CD4-positive, CD25-positive, alpha-beta regulatory T cell (primary cell): ENCODE measurements at regions not wholly inside any gene's neighbourhood (a gene's known extent, or its start where the extent isn't known, plus 50 kb on each side); places are given as distances from the start of the nearest gene placed in this dataset.
"Not testable (repeated sequence)": the region's sequence is repeated elsewhere in the genome, so short reads cannot be mapped to it uniquely, and the experiment has no call there.

Experiments
- ATAC-seq, 2 donors: fragments of 150-1000 bp; cut with Tn5 transposase; one replicate each; pipeline ENCODE4 v1.10.0; 2021; ENCODE audit warnings: low read depth in 2 of 2, moderate number of reproducible peaks in 2 of 2, moderate library complexity in 1 of 2
- DNase-seq, 3 donors: peaks; one replicate each; pipeline versions ENCODE4 v3.0.0 to v3.0.0-alpha.2; 2012 to 2022; ENCODE audit warnings: mixed read lengths in 1 of 3
- H3K27ac ChIP-seq: one replicate; pipeline ENCODE4 v1.7.0; 2013; ENCODE audit warnings: mild to moderate bottlenecking, low read length; ENCODE audit not compliant: insufficient read depth, poor library complexity, severe bottlenecking
- H3K27me3 ChIP-seq: one replicate; pipeline ENCODE4 v1.7.0; 2013; ENCODE audit warnings: low read length; ENCODE audit not compliant: control insufficient read depth, insufficient read depth
- H3K36me3 ChIP-seq: one replicate; pipeline ENCODE4 v1.7.0; 2013; ENCODE audit warnings: mild to moderate bottlenecking, low read length, moderate library complexity; ENCODE audit not compliant: control insufficient read depth, insufficient read depth
- H3K4me1 ChIP-seq: 2 replicates; pipeline ENCODE4 v1.7.0; 2013; ENCODE audit warnings: mild to moderate bottlenecking, low read length; ENCODE audit not compliant: insufficient read depth, control insufficient read depth, poor library complexity, severe bottlenecking
- H3K4me3 ChIP-seq: one replicate; pipeline ENCODE4 v1.7.0; 2013; ENCODE audit warnings: low read depth, mild to moderate bottlenecking, low read length, moderate library complexity
- H3K9me3 ChIP-seq, 2 experiments: 1 replicate in 1 of 2; 2 replicates in 1 of 2; pipeline ENCODE4 v1.7.0; 2013; ENCODE audit warnings: low read length in 2 of 2, mild to moderate bottlenecking in 1 of 2, moderate library complexity in 1 of 2; ENCODE audit not compliant: control insufficient read depth in 2 of 2
- H3K27ac Mint-ChIP-seq, 3 donors: one replicate each; pipeline ENCODE4 v1.8.0; 2020 to 2022; ENCODE audit warnings: mild to moderate bottlenecking in 3 of 3, mixed read lengths in 3 of 3, moderate library complexity in 2 of 3
- H3K27me3 Mint-ChIP-seq: one replicate; pipeline ENCODE4 v1.8.0; 2022; ENCODE audit warnings: mild to moderate bottlenecking, mixed read lengths
- H3K36me3 Mint-ChIP-seq: one replicate; pipeline ENCODE4 v1.8.0; 2020; ENCODE audit warnings: mixed read lengths
- H3K4me1 Mint-ChIP-seq, 4 donors: one replicate each; pipeline ENCODE4 v1.8.0; 2020 to 2022; ENCODE audit warnings: mixed read lengths in 4 of 4, mild to moderate bottlenecking in 1 of 4
- H3K4me3 Mint-ChIP-seq, 4 donors: one replicate each; pipeline ENCODE4 v1.8.0; 2020 to 2022; ENCODE audit warnings: mild to moderate bottlenecking in 4 of 4, mixed read lengths in 4 of 4, moderate library complexity in 3 of 4
- H3K9me3 Mint-ChIP-seq, 7 donors: one replicate each; pipeline ENCODE4 v1.8.0; 2020 to 2022; ENCODE audit warnings: mixed read lengths in 7 of 7, mild to moderate bottlenecking in 3 of 7, moderate library complexity in 2 of 7

- H3K4me3 Mint-ChIP-seq: no peak overlapping the region
- no peaks in the 10 kb centered on the region for H3K36me3 ChIP-seq
- no peak for DNase-seq
- H3K27ac Mint-ChIP-seq: no peak overlapping the region
- no peaks in the 10 kb centered on the region for H3K27me3 Mint-ChIP-seq
- H3K9me3 ChIP-seq: no peaks in the 10 kb centered on the region
- H3K4me3 ChIP-seq: no peak overlapping the region
- peaks cover 0 to 7% (median 4%) of the 10 kb centered on the region in 7 donors for H3K9me3 Mint-ChIP-seq
- no peaks in the 10 kb centered on the region for H3K4me1 ChIP-seq
- H3K27me3 ChIP-seq: no peaks in the 10 kb centered on the region
- H3K4me1 Mint-ChIP-seq: no peaks in the 10 kb centered on the region
- no peak overlapping the region for H3K27ac ChIP-seq
- no peaks in the 10 kb centered on the region for H3K36me3 Mint-ChIP-seq
- ATAC-seq: no peak
Measured at GRCh38 chr16:65576139-65576538, 454.3 kb upstream of the CDH11 start.

DNA sequence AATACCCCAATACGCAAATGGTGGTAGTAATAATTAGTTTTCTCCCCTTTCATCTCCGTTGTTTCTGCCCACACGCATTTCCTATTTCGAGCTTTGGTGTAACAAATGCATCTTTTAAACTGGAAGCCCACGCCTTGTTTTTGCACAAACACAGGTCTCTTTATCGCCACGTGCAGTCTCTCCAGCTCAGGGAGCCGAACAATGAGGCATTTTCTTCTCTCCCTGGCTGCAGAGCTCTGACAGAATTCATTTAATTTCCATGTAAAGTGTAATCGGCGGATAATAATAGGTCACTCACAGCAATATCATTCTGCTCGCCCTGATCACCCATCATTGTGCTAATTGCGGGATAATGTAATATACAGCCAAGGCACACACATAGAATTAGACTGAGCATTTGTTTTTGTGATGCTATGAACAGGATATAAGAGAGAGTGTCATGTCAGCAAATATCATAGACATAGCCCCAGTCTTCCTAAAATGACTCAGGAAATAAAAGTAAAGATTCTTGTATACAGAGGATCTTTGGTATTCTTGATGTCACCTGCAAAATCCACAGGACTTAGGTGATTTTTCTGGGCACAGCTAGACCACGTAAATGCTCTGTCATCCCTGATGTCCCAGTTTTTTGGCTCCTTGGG is 452.6 kb upstream of the CDH11 start:
- Histone ChIP-seq H3K9me3 (no peaks in the 10 kb centered on the region), H3K36me3 (no peaks in the 10 kb centered on the region), H3K4me3 (no peak overlapping the region), H3K4me1 (no peaks in the 10 kb centered on the region), H3K27me3 (no peaks in the 10 kb centered on the region), H3K27ac (no peak overlapping the region)
- ATAC-seq (no peak), DNase-seq (no peak)
- H3K27ac Mint-ChIP-seq: no peak overlapping the region
- no peaks in the 10 kb centered on the region for H3K4me1 Mint-ChIP-seq
- H3K4me3 Mint-ChIP-seq: no peak overlapping the region
- H3K27me3 Mint-ChIP-seq: no peaks in the 10 kb centered on the region
- peaks cover 0 to 11% (median 7%) of the 10 kb centered on the region in 7 donors for H3K9me3 Mint-ChIP-seq
- no peaks in the 10 kb centered on the region for H3K36me3 Mint-ChIP-seq

DNA sequence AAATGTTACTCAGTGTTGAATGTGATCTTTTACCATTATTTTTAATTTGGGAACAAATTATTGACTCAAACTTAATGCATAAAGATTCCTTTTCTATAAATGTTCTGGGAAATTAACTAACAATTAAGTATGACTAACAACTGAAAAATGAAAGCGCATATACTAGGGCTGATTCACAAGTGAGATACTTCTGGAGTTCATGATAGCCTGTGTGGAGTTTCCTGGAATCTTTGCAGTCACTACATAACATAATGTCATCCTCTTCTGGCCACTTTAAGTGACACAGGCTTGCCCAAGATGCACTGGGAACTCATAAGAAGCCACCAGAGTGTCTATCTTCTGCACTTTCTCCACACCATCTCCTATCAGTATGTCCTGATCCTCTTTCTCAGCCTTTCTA is 450.3 kb upstream of the CDH11 start:
- DNase-seq (no peak), ATAC-seq (no peak)
- Histone ChIP-seq H3K36me3 (no peaks in the 10 kb centered on the region), H3K27ac (no peak overlapping the region), H3K4me1 (no peaks in the 10 kb centered on the region), H3K4me3 (no peak overlapping the region), H3K9me3 (no peaks in the 10 kb centered on the region), H3K27me3 (no peaks in the 10 kb centered on the region)
- Mint-ChIP-seq H3K4me3 (no peak overlapping the region), H3K27ac (no peak overlapping the region), H3K36me3 (no peaks in the 10 kb centered on the region), H3K27me3 (no peaks in the 10 kb centered on the region), H3K4me1 (no peaks in the 10 kb centered on the region), H3K9me3 (peaks cover 0 to 12% (median 6%) of the 10 kb centered on the region in 7 donors)

DNA sequence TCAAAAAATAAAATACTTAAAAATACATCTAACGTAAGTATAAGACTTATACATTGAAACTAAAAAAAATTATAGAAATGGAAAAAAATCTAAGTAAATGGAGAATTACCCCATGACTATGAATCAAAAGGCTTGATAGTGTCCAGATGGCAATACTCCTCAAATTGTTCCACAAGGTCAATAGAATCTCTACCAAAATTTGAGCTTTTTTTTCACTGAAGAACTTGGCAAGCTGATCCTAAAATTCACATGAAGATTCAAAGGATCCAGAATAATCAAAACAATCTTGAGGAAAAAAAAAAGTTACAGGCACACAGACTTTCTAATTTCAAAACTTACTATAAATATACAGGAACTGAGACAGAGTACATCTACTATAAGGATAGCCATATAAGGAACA is 448.4 kb upstream of the CDH11 start:
- no peaks in the 10 kb centered on the region for H3K36me3 Mint-ChIP-seq
- Histone ChIP-seq H3K27me3 (no peaks in the 10 kb centered on the region), H3K4me3 (no peak overlapping the region)

GRCh38 chr16:65559846-65560245 is 438.0 kb upstream of the CDH11 start:
- H3K27ac ChIP-seq: no peak overlapping the region
- Mint-ChIP-seq H3K4me3 (no peak overlapping the region), H3K9me3 (peaks cover 4 to 12% (median 7%) of the 10 kb centered on the region in 7 donors), H3K27me3 (no peaks in the 10 kb centered on the region), H3K36me3 (no peaks in the 10 kb centered on the region), H3K4me1 (no peaks in the 10 kb centered on the region), H3K27ac (no peak overlapping the region)
- no peaks in the 10 kb centered on the region for H3K36me3 ChIP-seq
- no peaks in the 10 kb centered on the region for H3K4me1 ChIP-seq
- no peak for ATAC-seq
- DNase-seq: no peak
- H3K4me3 ChIP-seq: no peak overlapping the region
- no peaks in the 10 kb centered on the region for H3K9me3 ChIP-seq
- no peaks in the 10 kb centered on the region for H3K27me3 ChIP-seq

More for the DNA sequence above, 448.4 kb upstream of the CDH11 start:
- no peak for ATAC-seq
- H3K4me1 Mint-ChIP-seq: no peaks in the 10 kb centered on the region
- H3K27me3 Mint-ChIP-seq: no peaks in the 10 kb centered on the region
- H3K4me1 ChIP-seq: no peaks in the 10 kb centered on the region
- no peaks in the 10 kb centered on the region for H3K9me3 ChIP-seq
- no peak overlapping the region for H3K27ac Mint-ChIP-seq
- H3K9me3 Mint-ChIP-seq: peaks cover 0 to 11% (median 5%) of the 10 kb centered on the region in 7 donors
- no peak for DNase-seq
- H3K4me3 Mint-ChIP-seq: no peak overlapping the region
- no peak overlapping the region for H3K27ac ChIP-seq
- H3K36me3 ChIP-seq: no peaks in the 10 kb centered on the region

DNA sequence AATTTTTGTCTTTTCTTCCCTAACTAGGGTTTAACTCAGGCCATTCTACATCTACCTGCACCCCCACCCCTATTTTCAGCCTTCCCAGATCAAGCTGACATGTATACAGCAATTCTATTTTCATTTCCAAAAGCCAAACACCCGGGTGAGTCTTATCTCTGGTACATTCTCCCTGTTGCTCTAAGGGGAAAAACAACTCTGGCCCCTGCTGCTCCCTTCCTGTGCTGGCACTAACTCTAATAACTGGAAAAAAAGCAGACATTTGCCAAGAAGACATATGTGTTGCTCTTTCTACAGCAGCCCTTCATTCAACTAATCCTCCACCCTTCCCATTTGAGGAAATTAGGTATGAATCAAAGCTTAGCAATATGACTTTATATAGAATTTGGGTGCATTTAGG is 427.8 kb upstream of the CDH11 start:
- not testable (repeated sequence) for H3K9me3 ChIP-seq, H3K4me3 ChIP-seq, H3K36me3 Mint-ChIP-seq, DNase-seq, H3K4me3 Mint-ChIP-seq, H3K27ac ChIP-seq, H3K27me3 Mint-ChIP-seq, H3K4me1 ChIP-seq, H3K4me1 Mint-ChIP-seq, ATAC-seq, H3K27me3 ChIP-seq, H3K36me3 ChIP-seq, H3K9me3 Mint-ChIP-seq
- peak overlapping the region in 1 of 3 donors; percentile 14 for H3K27ac Mint-ChIP-seq

DNA sequence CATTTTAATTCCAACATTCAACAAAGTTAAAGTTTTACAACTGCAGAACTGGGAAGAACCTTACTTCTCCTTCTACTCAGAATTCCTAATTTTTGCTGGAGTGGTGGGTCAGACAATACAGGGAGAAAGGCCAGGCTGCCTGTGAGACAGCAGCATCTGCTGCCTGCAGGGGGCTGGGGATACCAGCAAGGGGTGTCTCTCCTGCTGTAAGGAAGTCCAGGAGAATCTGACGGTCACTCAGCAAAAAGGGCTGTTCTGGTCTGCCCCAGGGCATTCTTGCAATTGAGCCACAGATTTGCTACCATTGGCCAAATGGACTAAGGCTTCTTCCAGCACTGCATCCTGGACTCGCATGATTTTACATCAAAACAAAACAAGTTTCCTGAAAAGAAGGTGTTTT is 426.6 kb upstream of the CDH11 start:
- no peaks in the 10 kb centered on the region for H3K27me3 ChIP-seq
- no peak overlapping the region for H3K4me3 Mint-ChIP-seq
- ATAC-seq (no peak), DNase-seq (no peak)
- H3K4me1 ChIP-seq: no peaks in the 10 kb centered on the region
- no peaks in the 10 kb centered on the region for H3K9me3 ChIP-seq
- no peak overlapping the region for H3K27ac Mint-ChIP-seq
- no peaks in the 10 kb centered on the region for H3K36me3 Mint-ChIP-seq
- no peak overlapping the region for H3K27ac ChIP-seq
- no peaks in the 10 kb centered on the region for H3K36me3 ChIP-seq
- no peaks in the 10 kb centered on the region for H3K4me1 Mint-ChIP-seq
- no peak overlapping the region for H3K4me3 ChIP-seq
- H3K9me3 Mint-ChIP-seq: peaks cover 0 to 8% (median 4%) of the 10 kb centered on the region in 7 donors
- no peaks in the 10 kb centered on the region for H3K27me3 Mint-ChIP-seq

- DNase-seq: no peak
- H3K4me3 Mint-ChIP-seq: no peak overlapping the region
- Histone ChIP-seq H3K36me3 (no peaks in the 10 kb centered on the region), H3K27ac (no peak overlapping the region), H3K4me3 (no peak overlapping the region), H3K4me1 (no peaks in the 10 kb centered on the region), H3K27me3 (no peaks in the 10 kb centered on the region), H3K9me3 (no peaks in the 10 kb centered on the region)
- no peak overlapping the region for H3K27ac Mint-ChIP-seq
- no peaks in the 10 kb centered on the region for H3K27me3 Mint-ChIP-seq
- no peaks in the 10 kb centered on the region for H3K36me3 Mint-ChIP-seq
- no peaks in the 10 kb centered on the region for H3K4me1 Mint-ChIP-seq
- ATAC-seq: no peak
- peaks cover 0 to 8% (median 2%) of the 10 kb centered on the region in 7 donors for H3K9me3 Mint-ChIP-seq
Measured at GRCh38 chr16:65547772-65548446, 426.0 kb upstream of the CDH11 start.
